SIG-M5 (cell line): ENCODE measurements at regions not wholly inside any gene's neighbourhood (a gene's known extent, or its start where the extent isn't known, plus 50 kb on each side); places are given as distances from the start of the nearest gene placed in this dataset.
"Not testable (repeated sequence)": the region's sequence is repeated elsewhere in the genome, so short reads cannot be mapped to it uniquely, and the experiment has no call there.

Source experiments
- DNase-seq: peaks from one replicate; lab custom pipeline; 2025; lab: John Stamatoyannopoulos, UW

DNA sequence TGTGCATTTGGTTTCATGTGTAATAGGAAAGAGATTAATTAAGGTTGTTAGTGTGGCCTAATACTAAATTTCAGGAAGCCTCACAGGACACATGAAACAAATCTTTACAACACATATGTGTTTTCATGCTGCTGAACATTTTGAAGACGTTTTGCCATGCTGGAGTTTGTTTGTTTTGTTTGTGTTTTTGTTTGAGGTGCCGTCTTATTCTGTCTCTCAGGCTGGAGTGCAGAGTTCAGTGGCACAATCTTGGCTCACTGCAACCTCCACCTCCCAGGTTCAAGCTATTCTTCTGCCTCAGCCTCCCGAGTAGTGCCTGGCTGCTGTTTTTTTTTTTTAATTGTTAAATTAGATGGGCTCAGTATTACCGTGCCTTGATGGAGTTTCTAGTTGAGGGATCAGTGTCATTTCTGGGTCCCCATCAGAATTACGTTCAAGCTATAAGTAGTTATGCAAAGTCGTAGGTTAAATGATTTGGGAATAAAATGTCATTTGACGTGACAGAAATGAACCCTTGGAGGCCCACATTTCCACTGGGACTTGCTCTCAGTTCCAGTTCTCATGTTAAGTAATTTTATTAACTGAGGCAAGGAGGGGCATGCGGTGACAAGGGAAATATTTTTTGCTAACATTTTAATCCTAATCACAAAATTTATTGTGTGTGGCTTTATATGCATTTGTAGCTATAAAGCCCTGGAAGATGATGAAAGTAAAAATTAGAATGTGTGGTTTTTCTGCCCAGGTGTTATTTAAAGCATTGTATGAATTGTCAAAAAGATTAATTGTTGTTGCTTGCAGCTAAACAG is 196.9 kb downstream of the TM9SF2 start:
- DNase-seq: no peak

DNA sequence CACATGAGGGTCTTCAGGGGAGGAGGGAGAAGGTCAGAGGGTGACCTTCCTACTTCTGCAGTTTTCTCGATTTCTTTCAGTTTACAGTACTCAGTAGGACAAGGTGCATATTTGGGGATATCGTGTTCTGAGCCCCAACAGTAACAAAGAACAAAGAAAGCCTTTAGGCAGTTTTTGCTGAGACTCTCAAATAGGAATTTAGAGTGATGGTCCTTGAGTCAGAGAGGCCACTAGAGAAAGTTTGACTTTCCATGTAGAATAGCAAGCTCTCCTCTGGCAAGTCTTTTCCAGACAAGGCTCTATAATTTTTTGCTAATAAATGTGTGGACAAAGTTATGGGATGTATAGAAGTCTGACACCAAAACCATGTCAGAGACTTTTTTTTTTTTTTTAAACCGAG is 194.6 kb downstream of the TM9SF2 start:
- DNase-seq: no peak

DNA sequence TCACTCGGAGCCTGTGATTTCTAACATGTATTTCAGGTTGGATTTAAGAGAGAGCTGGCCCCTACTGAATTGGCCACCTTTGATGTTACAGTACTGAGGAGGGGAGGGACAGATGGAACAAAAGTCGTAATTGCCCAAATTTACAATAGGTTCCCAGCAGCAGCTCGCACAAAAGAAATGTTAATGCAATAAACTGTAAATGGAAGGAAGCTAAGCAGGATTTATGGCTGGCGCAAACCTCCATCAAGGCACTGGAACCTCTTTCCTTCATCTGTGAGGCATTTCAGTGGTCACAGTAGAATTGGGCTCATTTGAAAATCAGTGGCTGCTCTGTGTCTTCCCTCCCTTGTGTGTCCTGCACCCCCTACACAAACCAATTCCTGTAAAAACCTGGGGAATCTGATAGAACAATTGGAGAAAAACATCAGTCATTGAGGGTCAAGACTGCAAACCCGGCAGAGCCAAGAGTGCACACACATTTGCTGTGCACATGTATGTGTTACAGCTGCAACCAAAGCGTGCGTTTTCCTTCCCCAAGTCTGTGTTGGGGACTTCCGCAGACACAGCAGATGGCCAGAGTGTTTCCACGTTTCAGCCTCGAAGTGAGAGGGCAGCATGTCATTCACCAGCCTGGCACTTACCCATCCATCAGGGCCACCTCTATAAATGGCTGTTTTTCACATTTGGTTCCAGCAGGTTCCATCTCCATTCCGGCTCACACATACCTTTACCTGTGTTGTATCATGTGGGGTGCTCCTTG is 192.8 kb downstream of the TM9SF2 start:
- no peak for DNase-seq

DNA sequence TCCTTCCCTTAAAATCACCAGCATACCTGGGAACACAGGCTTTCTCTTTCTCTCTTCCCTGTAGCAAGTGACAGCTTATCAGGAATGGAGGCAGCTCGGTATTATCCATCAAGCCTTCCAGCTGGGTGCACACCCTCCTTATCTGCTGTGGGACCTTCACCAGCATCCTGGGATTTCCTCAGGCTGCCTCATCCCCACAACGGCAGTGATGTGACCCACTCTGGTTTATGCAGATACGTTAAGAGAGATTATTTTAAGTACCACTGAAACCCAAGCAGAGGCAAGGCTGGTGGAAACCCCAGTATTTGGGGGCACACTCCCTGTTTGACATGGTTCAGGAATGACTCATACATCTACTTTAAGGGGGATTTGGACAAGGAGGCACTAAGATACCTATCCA is 192.1 kb downstream of the TM9SF2 start:
- DNase-seq: no peak

DNA sequence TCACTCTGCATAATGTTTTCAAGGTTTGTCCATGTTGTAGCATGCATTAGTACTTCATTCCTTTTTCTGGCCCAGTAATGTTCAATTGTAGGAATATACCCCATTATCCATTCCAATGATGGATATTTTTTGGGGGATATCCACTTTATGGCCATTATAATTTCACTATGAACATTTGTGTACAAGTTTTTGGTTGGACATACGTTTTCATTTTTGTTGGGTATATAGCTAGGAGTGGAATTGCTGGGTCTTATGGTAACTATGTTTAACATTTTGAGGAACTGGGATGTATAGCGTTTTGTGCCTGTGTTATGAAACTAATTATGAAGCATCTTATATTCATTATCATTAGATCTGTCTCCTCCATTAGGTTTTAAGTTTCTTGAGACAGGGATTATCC is 191.6 kb downstream of the TM9SF2 start:
- DNase-seq: no peak

DNA sequence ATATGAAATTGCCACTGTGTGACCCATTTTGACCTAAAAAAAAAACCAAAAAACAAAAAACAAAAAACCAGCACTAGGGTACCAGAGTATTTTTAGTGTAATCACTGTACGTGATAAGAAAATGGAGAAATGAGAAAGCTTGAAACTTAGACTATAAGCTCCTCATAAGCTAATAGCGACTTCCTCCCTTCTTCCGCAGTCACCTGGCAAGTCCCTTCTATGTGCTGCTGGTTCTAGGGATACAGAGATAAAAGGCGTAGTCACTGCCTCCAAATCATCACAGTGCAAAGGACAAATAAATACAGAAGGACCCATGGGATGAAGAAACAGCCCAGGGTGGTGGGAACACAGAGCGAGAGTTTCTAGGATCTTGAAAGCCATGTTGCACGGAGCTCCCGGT is 190.3 kb downstream of the TM9SF2 start:
- no peak for DNase-seq

DNA sequence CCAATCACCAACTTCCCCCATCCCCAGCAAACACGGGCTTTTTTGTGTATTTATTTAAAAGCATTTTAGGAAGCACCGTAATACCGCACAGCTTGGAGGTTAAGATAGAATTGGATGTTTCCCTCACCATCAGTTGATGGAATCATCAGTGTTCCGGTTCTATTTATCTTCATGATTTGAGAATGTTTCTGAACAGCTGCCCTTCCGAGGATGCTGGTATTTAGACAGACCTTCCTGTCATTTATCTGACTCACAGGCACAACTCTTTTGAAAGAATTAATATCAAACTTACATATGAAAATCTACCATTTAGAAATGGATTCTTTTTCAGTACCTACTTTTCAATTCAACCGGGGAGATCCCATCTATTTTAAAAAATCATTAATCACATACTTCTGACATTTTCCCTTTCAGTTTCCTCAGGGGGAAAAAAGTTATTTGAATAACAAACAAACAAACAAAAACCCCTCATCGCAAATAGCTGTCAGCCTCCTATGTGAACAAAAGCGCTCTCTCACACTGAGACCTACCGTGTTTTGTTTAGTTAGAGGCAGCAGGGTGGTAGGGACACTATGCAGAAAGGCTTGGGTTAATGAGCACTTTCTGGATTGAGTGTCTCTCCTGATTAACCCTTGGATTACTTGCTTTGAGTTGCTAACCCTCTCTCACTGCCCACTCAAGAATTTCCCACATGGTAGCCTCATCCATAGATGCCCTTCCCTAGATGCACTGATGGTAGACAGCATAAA is 189.3 kb downstream of the TM9SF2 start:
- DNase-seq: no peak

DNA sequence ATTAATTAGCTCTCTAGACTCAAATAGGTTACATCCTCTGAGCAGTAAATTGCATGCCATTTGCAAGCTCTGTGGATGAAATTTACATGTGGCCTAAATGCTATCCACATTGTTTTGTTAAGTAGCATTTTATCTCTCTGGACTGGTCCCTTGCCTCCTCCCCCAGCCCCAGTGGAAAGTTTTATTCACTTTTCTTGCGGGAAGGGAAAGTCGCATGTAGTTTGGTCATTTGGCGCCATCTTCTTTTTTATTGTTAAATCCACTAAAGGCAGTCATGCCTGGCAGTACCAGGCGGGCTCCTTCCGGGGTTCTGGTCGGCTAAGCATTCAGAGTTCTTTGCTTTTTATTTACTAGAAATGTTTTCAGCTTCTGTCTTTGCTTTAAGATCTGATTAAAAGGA is 188.7 kb downstream of the TM9SF2 start:
- no peak for DNase-seq

DNA sequence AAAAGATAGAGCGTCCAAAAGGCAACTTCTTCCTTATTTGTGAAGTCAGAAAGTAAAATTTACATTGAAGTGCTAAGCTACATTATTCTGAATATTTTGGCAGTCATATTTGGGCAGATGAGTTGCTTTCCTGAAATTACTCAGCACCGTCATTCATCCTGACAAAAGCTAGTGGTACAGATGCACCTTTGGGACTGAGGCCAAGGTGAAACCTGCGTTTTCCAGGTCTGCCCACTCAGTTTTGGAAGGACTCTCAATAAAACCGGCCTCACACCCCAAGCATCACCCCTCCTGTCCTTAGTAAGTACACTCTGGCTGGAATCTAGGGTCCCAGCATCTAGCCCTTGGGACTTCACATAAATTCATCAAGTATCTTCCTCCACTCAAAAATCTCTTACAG is 187.5 kb downstream of the TM9SF2 start:
- no peak for DNase-seq

DNA sequence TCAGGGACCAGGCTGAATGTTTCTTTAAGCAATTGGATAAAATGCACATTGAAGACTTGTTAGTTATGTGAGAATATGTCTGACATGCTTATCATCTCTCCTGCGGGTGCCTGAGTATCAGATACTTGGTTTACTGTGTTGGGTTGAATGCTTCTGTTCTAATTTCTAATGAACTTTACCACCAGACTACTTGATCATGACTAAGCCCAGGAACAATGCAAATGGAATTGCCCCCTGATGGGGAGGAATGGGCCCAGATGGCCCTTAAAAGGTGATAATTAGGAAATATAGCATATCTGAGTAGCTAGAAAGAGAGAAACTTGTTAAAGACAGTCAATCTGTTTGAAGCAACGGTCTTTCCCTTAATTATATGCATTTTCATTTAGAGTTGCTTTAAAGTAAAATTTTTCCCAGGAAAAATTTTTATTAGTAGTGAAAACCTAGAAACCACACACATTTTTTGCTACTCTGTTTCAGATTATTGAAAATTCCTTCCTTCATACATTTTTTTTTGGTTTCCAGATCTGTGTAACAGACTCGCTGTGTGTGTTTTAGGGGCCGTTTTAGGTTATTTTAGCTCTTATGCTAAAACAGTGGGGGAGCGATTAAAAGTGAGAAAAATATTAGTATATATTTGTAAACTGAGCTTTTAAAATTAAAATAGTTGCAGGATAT is 186.6 kb downstream of the TM9SF2 start:
- DNase-seq: no peak

DNA sequence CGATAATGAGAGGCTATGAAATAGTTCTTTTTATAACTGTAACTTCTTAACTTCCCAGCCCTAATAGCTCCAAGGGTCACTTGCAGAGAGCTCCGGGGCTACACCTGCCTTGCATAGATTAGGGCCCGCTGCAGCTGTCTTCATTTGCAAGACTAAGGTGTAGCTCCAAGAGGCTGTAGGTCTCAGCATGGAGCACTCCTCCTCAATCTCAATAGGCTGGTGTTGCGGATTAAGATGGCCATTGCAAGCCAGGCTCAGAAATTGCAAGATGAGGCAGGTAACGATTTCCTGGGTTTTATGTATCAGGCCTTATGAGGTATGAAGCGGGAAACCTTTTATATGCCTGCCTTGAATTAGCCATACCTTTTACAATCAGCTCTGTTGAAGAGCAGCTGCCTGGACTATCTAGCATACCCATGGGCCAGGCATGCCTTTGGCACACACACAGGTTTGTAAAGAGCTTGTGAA is 185.7 kb downstream of the TM9SF2 start:
- no peak for DNase-seq

DNA sequence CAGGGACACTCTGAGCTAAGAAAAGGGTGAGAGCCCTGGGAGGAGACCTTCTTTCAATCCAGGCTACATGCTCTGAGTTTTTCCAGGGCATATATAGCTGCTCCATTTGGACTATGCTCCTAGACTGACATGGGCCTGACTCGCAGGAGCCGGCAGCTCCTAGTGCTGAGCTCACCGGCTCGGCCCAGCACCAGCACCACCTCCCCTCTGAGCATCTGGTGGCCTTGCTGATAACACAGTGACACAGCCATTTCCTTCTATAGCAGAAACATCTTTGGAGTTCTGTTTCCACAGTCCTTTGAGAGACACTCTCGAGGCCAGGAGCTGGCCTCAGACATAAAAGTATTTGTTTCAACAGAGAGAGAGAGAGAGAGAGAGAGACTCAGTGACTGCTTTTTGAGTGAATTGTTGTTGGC is 184.9 kb downstream of the TM9SF2 start:
- DNase-seq: no peak

DNA sequence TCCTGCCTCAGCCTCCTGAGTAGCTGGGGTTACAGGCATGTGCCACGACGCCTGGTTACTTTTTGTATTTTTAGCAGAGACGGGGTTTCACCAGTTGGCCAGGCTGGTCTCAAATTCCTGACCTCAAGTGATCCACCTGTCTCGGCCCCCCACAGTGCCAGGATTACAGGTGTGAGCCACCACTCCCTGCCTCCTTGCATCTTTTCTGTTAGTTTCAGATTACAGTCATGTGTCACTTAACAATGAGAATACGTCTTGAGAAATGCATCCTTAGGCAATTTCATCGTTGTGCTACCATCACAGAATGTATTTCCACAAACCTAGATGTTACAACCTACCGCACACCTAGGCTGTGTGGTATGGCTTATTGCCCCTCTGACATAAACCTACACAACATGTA is 180.4 kb downstream of the TM9SF2 start:
- no peak for DNase-seq

DNA sequence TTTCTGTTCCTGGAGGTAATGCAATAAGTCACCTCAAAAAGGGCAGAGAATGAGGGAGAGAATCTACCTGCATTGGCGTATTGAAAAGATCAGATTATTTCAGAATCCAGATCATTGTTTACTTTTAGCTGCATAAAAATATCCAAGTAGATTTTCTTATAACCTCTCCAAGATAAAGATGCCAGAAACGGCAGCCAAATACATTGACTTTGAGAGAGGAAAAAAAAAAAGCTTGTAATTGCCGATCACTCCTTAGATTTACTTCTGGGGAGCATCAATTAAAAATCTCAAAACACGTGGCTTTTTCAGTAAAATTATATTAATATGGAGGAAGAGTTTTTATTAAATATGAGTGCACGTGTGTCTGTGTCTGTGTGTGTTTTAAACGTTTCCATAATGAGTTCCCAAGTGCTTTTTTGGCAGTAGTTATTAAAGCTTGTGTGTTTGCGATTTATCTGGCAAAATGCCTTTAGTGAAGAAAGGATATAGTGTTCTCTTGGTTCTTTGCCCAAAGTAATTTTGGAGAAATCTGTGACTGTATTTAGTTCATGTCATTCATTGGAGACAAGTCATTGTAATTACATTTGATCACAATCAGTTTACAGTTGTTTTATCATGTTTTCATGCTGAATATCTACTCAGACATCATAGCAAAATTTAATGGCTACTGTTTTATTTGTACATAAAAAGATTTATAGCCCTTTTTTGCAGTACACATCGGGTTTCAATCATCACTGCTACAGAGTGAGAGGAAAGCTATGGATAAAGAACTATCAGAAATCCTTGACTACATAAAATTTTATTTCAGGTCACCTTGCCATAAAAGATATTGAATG is 176.1 kb downstream of the TM9SF2 start:
- DNase-seq: no peak

DNA sequence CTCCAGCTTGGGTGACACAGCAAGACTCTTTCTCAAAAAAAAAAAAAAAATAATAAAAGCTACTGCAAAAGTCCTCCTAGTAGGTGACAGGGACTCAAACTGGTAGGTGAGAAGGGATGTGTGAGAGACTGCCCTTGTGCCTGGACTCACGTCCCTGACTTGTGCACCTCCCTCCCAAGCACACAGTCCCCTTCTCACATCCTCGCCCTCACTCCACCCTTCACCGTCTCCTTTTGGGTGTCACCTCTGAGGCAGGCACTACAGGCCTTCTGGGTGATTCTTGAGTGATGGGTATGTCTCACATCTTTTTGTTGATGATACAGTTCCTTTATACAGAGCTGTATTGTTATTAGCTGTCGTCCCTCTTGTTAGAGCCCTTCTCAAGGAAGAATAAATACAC is 170.5 kb downstream of the TM9SF2 start:
- DNase-seq: no peak

DNA sequence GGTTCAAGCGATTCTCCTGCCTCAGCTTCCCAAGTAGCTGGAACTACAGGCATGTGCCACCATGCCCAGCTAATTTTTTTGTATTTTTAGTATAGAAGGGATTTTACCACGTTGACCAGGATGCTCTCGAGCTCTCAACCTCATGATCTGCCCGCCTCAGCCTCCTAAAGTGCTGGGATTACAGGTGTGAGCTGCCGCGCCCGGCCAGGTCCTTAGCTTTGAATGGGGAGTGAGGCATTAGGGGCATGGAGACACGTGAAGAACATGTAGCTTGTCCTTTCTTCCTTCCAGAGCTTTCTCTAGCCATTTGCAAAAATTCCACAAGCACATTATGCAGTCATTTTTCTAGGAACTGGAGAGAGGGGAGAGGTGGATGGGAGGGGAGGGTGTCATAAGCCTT is 167.8 kb downstream of the TM9SF2 start:
- DNase-seq: not testable (repeated sequence)

DNA sequence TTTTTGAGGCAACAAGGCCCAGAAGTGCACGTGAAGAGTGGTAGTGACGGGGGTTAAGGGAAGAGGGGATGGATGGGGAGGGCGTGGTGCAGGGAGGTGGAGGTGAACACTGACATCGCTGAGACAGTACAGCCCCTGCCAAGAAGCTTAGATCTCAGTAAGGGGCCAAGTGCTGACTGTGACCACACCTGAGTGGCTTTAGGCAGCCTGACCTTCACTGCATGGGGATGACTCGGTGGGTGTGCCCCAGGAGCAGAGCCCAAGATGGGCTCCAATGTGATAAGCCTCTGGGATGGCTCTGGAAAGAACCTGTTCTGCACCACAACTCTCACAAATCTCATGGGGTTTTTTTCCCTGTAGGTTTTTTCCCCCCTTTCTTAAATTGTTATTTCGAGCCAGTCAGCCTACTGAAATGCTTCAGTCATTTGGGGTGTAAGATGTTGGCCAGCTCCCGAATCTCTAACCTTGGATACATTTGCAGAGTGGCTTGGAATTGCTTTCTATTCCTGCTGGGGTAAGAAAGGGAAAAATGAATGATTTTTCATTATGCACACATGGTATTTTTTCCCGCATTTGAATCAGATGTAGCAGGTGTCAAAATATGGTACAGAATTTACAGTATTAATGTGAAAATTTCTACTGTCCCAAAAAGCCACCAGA is 165.0 kb downstream of the TM9SF2 start:
- no peak for DNase-seq

DNA sequence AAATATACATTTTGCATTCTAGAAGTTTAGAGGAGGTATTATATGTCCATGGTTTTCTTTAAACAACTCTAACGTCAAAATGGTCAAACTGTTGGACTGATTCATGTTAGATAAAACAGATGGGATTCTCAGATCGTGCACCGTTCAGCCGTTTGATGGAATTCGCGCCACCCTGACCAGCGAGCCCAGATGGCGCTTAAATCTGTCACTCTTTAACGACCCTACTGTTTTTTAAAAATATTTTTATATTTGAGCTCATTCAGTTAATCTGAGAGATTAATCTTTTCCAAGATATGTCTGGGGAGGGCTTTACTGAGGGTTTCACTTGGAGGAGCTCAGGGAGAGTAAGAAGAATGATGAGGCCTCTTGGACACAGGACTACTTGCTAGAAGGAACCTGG is 164.4 kb downstream of the TM9SF2 start:
- no peak for DNase-seq

DNA sequence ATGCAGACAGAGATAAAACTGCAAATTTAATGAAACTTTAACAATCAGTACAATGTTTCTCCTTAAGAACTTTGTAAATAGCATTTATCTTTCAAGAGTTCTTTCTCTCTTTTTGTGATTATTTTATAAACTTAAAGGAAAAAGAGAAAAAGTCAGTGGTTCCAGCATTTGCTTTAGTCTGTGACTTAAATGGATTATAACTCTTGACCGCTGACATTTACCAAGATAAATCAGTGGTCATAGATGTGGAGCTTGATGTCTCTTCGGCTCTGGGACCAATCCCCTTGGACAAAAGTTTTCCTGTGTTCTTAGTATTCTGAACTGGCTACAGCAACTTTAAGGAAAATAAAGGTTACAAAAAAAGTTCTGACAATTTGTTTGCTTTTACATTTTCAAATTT is 162.6 kb downstream of the TM9SF2 start:
- DNase-seq: no peak

DNA sequence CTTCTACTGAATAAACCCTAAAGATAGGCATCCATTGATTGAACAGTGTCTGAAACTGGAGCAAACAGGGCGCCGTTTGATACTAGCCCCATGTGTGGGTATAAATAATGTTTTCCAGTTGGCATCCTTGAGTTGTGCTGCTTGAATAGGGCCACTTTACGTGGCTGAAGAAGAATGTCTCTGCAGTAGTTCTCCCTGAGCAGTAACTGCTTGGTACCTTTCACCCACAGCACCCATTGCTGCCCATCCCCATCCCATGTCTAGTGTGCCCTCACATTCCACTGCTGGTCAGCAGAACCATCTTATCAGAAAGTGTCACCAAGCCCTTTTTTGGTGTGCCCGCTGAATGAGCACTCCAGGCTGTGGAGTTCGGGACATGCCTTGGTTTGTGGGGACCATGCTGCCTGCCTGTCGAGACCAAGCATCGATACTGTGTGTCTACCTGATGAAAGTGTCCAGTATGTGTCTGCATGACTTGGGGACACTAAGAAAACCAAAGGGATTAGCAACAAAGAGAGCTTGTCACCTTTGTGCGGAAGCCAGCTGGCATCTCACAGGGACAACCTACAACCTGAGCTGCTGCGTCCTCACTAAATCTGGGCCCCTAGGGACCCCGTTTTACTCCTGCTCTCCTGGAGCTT is 162.0 kb downstream of the TM9SF2 start:
- no peak for DNase-seq
